ENCODE measurements at regions not wholly inside any gene's neighbourhood (a gene's known extent, or its start where the extent isn't known, plus 50 kb on each side); places are given as distances from the start of the nearest gene placed in this dataset.
A peak's percentile ranks its signal among the peaks of the same experiment; 100 is the strongest.

DNA sequence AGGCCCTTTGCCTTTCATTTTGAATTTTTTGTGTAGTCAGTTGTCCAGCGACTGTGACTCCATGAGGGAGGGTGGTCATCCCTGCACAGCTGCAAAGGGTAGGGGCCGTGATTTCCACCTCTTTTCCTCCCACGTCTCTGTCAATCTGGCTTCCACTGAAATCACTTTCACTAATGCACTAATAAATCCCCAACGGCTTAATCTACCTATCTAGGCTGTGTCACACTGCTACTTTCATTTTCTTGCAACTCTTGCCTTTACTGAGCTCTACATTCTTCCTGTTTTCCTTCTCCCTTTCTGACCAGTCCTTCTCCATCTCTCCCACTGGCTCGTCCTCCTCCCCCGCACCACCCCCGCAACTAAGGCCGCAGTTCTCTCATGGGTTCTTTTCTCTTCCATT is 212.3 kb upstream of the FOXN3 start:
- DNase-seq (ENCODE audit: low read depth): no peak

DNA sequence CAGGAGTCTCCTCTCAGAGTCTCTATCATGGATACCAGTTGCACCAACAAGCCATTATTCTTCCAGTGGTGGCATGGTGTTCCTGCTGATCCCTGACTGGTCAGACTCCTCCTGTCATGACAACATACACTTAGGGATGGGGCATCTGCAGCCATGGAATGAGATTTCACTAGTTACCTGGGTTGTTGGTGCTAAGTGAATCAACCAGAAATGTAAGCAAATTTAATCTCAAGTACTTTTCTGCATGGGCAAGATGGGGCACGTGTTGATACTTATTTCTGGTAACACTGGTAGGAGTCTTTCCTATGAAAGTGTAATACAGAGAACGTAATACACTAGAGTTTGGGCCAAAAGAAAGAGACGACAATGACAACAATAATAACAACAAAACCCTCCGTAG is 211.5 kb upstream of the FOXN3 start:
- DNase-seq (ENCODE audit: low read depth): no peak

DNA sequence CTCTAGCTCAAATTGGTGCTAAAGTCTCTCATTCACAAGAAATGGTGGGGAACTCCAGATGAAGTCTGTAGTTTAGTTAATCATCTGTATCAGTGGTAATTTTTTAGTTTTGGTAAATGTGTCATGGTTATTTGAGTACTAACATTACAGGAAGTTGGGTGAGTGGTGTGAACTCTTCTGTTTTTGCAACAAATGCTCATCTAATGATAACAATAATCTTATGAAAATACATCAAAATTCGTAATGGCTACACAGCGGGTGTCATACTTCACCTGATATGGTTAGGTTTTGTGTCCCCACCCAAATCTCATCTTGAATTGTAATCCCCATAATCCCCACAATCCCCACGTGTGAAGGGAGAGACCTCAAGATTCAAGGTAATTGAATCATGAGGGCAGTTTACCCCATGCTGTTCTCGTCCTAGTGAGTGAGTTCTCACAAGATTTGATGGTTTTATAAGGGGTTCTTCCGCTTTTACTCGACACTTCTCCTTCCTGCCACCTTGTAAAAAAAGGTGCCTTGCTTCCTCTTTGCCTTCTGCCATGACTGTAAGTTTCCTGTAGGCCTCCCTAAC is 209.3 kb upstream of the FOXN3 start:
- DNase-seq (ENCODE audit: low read depth): no peak

DNA sequence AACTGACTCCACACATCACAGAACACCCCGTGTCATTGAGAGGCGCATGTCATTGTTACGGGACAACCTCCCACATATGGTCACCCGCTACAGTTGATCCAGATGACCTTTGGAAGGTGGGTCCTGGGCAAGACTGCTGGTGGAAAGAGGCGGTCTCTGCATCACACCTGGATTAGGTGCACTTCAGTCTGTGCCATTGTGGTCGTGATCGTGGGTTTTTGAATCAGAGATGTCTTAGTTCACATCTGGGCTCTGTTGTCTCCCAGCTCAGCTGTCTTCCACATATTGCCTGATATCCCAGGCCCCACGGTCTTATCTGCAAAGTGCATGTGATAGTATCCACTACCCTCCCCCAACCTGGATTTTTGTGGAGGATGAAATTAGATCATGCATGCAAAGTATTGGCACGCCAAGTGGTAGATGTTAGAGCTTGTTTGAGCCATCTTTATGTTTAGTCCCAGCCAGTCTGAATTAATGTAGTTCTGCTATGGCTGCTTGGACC is 208.7 kb upstream of the FOXN3 start:
- no peak for DNase-seq (ENCODE audit: low read depth)

- no peak for DNase-seq (ENCODE audit: low read depth)
Observed at GRCh38 chr14:89625244-89625713, 208.2 kb upstream of the FOXN3 start.

- DNase-seq (ENCODE audit: low read depth): no peak
Observed at GRCh38 chr14:89624500-89625156, 207.6 kb upstream of the FOXN3 start.

DNA sequence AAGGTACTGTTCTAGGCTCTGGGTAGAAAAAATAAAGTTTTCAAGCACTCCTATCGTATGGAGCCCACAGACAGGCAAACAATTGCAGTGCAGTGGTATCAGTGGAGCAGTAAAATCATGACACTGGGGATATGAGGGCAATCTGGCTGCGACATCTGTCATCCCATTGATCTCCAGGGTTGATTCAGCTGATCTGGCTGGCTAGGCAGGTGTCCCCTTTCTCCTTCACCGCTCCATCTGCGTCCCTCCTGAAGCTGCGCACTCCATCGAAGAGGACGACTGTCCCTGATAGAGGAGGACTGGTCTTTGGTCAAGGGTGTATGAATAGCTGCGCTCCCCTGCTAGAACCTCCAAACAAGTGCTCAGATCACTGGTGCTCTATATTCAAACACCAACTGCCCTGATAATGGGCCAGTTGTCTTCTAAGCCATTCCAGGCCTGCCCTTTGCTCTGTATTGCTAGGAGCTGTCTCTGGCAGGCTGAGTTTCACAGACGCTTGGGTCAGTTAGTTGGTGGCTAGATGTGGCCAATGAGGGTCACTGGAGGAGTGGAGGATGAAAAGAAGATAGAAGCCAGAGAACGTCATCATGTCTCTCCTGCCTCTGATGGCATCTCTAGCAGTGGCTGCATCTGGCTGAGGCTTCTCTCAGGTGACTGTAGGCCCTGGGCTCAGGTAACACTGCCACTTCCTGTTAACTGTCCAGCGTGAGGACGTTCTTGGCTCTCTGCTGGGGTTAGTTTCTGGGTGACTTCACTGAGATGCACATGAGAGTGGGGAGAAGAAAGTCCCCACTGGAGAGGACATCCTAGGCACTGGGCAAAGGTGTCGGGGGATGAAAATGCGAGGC is 205.0 kb upstream of the FOXN3 start:
- no peak for DNase-seq (ENCODE audit: low read depth)

DNA sequence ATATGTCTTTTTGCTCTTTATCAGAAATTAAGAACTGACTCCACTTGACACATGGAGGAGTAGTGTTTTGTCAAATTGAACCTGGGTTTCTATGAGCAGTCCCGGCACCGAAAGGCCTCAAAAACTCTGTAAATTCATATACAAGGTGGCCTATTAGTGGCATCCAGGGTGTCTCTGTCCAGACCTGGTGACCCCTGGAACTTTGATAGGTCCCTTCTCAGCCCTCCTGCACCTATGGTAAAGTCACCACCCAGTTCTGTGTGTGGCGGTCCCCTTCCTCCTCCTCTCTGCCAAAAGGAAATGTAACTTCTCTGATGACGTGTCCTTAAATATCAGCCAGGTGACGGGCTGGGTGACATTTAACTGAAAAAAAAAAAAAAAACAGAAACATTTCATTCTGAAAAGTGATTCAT is 204.0 kb upstream of the FOXN3 start:
- DNase-seq (ENCODE audit: low read depth): no peak

- DNase-seq (ENCODE audit: low read depth): no peak
Observed at GRCh38 chr14:89620436-89620835, 203.4 kb upstream of the FOXN3 start.

- DNase-seq (ENCODE audit: low read depth): no peak
Observed at GRCh38 chr14:89619596-89619995, 202.6 kb upstream of the FOXN3 start.

DNA sequence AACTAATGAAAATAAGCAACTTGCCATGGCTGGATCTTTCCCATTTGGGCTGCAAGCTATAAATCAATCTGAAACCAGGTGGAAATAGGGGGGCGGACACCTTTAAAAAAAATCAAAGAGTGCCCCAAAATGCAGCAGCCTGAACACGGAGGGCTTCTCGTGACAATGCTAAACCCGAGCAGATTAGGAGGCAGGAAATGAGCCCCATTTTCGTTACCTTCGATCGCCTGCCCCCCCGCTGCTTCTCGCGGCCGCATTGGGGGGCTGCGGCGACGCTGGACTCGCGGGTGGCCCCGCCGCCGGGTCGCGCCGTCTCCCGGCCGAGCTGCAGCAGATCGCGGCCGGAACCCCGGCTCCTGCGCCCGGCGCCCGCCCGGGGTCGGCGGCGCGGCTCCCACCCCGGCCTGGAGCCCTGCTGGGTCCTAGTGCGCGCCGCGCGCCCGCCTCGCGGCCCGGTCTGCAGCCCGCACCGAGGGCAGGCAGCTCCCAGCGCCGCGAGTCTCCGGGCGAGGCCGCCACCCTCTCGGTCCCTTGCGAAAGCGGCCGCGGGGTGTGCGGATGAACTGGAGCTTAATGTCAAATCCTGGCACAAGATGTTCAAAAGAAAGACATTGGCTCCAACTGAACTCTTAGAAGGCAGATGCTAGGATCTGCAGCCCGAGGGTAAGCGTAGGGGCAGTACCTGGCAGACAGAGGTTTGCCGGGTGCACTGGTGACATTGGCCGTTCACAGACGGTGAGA is 201.9 kb upstream of the FOXN3 start:
- peak; percentile 9 for DNase-seq (ENCODE audit: low read depth)

- peak; percentile 24 for DNase-seq (ENCODE audit: low read depth)
Observed at GRCh38 chr14:89618330-89618708, 201.3 kb upstream of the FOXN3 start.

GRCh38 chr14:89617481-89618329 is 200.7 kb upstream of the FOXN3 start:
- DNase-seq (ENCODE audit: low read depth): peak; percentile 32

GRCh38 chr14:89616852-89617341 is 199.9 kb upstream of the FOXN3 start:
- peak; percentile 1 for DNase-seq (ENCODE audit: low read depth)

DNA sequence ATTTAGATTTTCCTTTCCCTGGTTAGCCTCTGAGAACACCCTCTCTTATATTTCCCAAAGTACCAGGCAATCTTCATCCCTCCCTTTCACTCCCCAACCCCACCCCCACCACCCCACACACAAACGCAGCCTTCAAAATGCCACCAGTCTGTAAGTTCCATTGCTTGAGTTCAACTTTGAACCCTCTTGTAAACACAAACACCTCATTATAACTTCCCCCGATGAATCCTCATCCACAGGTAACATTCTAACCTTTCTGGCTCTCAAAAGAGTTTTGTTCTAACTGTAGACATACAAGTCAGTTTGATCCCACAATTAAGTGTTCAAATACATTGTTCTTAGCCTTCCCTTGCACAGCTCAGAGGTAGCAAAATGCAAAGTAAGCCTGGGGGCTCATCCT is 199.4 kb upstream of the FOXN3 start:
- DNase-seq (ENCODE audit: low read depth): no peak

DNA sequence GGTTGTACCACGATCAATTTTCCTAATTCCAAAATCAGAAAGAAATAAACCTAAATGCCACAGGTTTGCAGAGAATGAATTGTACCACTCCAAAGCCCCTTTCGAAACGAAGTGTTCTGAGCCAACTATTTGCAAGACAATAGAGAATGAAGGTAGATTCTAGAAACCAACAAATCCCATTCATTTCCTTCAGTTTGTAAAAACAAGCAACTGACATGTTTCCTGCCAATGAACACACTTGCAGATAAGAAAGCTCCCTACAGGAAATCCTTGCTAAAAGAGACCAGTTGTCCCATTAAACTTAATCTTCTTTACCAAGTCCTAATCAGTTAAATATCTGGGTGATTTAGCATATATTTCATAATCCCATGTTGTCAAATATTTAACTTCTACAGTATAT is 198.4 kb upstream of the FOXN3 start:
- no peak for DNase-seq (ENCODE audit: low read depth)

GRCh38 chr14:89614009-89614691 is 197.1 kb upstream of the FOXN3 start:
- no peak for DNase-seq (ENCODE audit: low read depth)

- no peak for DNase-seq (ENCODE audit: low read depth)
Observed at GRCh38 chr14:89613260-89614008, 196.4 kb upstream of the FOXN3 start.

DNA sequence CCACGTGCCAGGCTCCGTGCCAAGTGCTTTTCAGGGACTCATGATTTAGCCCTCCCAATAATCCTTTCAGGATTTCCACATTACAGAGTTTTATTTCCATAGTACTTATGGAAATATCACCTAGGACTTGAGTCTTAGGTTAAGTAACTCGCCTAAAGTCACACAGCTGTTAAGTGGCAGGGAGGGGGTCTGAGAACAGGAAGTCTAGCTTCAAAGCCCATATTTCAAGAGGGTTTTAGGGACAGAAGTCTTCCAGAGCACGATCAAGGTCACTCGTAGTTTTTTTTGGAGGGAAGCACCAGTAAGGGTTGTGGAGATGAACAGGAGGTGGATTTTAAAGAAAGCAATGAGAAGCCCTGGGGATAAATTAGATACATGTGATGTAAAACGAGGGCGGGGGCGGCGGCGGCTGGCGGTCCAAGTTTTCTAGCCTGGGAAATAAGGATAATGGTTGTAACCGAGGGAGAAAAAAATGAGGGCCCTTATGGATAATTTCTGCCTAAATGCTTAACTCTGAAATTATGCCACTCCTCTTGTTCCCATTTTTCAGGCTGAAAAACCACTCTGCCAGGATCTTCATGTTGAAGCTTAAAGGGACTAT is 192.6 kb upstream of the FOXN3 start:
- no peak for DNase-seq (ENCODE audit: low read depth)
